GM23338 (cell line): ENCODE measurements at regions not wholly inside any gene's neighbourhood (a gene's known extent, or its start where the extent isn't known, plus 50 kb on each side); places are given as distances from the start of the nearest gene placed in this dataset.

Experiments
- CREB1 ChIP-seq: fragments of 250-450 bp; sonication (Bioruptor Pico); IDR thresholded peaks from 2 replicates; pipeline ENCODE4 v1.5.0; 2020; ENCODE audit warnings: low read depth, mild to moderate bottlenecking, moderate library complexity
- ETS1 ChIP-seq: IDR thresholded peaks from 2 replicates; pipeline ENCODE4 v1.6.1; 2016; ENCODE audit warnings: antibody characterized with exemption
- EZH2 ChIP-seq: fragments of 200-600 bp; sonication (generic); IDR thresholded peaks from one replicate; pipeline ENCODE4 v1.8.0; 2017; ENCODE audit warnings: antibody characterized with exemption, mild to moderate bottlenecking, low read depth; ENCODE audit not compliant: unreplicated experiment
- EZH2phosphoT487 ChIP-seq: fragments of 200-600 bp; sonication (generic); IDR thresholded peaks from one replicate; pipeline ENCODE4 v1.8.1; 2018; ENCODE audit warnings: antibody characterized with exemption; ENCODE audit not compliant: unreplicated experiment
- NANOG ChIP-seq: IDR thresholded peaks from 2 replicates; pipeline ENCODE4 v1.6.1; 2016; ENCODE audit warnings: antibody characterized with exemption, borderline replicate concordance
- POLR2AphosphoS5 ChIP-seq: IDR thresholded peaks from 2 replicates; pipeline ENCODE4 v1.6.1; 2016; ENCODE audit warnings: antibody characterized with exemption, low read depth
- REST ChIP-seq: IDR thresholded peaks from one replicate; pipeline ENCODE4 v1.6.1; 2018; ENCODE audit warnings: antibody characterized with exemption; ENCODE audit not compliant: unreplicated experiment
- STAT1 ChIP-seq: IDR thresholded peaks from one replicate; pipeline ENCODE4 v1.6.1; 2016; ENCODE audit warnings: antibody characterized with exemption; ENCODE audit not compliant: unreplicated experiment
- ZNF114 ChIP-seq: fragments of 250-450 bp; sonication (Bioruptor Pico); IDR thresholded peaks from 2 replicates; pipeline ENCODE4 v1.5.0; 2020; ENCODE audit warnings: mild to moderate bottlenecking, moderate library complexity
- ZNF331 ChIP-seq: fragments of 250-450 bp; sonication (Bioruptor Pico); IDR thresholded peaks from 2 replicates; pipeline ENCODE4 v1.5.0; 2020; ENCODE audit warnings: low read depth, mild to moderate bottlenecking, moderate library complexity
- TF ChIP-seq, protein P1 (sequence below), 2 experiments: fragments of 200-600 bp in 1 of 2; sonication (generic) in 1 of 2; conservative IDR thresholded peaks; 2 replicates each; pipeline versions ENCODE4 v1.5.1 to v1.6.1; 2016 to 2017; ENCODE audit warnings: antibody characterized with exemption in 2 of 2, low read depth in 2 of 2, mild to moderate bottlenecking in 2 of 2, moderate library complexity in 1 of 2

DNA sequence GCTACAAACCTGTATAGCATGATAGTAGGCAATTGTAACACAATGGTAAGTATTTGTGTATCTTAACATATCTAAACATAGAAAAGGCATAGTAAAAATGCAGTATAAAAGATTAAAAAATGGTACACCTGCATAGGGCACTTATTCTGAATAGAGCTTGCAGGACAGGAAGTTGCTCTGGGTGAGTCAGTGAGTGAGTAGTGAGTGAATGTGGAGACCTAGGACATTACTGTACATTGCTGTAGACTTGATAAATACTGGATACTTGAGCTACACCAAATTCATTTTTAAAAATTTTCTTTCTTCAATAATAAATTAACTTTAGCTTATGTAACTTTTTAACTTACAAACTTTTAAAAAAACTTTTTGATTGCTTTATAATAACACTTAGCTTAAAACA is 68.2 kb upstream of the MAML3 start:
- TF ChIP-seq CREB1 (CRISPR knock-in tag) (no peak), EZH2 (no peak), EZH2phosphoT487 (no peak), POLR2AphosphoS5 (no peak), REST (no peak), ETS1 (no peak), NANOG (no peak), STAT1 (no peak), ZNF114 (CRISPR knock-in tag) (no peak), ZNF331 (CRISPR knock-in tag) (no peak)
- TF ChIP-seq, protein P1, sequence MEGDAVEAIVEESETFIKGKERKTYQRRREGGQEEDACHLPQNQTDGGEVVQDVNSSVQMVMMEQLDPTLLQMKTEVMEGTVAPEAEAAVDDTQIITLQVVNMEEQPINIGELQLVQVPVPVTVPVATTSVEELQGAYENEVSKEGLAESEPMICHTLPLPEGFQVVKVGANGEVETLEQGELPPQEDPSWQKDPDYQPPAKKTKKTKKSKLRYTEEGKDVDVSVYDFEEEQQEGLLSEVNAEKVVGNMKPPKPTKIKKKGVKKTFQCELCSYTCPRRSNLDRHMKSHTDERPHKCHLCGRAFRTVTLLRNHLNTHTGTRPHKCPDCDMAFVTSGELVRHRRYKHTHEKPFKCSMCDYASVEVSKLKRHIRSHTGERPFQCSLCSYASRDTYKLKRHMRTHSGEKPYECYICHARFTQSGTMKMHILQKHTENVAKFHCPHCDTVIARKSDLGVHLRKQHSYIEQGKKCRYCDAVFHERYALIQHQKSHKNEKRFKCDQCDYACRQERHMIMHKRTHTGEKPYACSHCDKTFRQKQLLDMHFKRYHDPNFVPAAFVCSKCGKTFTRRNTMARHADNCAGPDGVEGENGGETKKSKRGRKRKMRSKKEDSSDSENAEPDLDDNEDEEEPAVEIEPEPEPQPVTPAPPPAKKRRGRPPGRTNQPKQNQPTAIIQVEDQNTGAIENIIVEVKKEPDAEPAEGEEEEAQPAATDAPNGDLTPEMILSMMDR (conservative IDR thresholded peaks at IDR 0.05; ENCODE audit: low read depth in 2 of 2): no peak
